ENCODE measurements at regions not wholly inside any gene's neighbourhood (a gene's known extent, or its start where the extent isn't known, plus 50 kb on each side); places are given as distances from the start of the nearest gene placed in this dataset.

DNA sequence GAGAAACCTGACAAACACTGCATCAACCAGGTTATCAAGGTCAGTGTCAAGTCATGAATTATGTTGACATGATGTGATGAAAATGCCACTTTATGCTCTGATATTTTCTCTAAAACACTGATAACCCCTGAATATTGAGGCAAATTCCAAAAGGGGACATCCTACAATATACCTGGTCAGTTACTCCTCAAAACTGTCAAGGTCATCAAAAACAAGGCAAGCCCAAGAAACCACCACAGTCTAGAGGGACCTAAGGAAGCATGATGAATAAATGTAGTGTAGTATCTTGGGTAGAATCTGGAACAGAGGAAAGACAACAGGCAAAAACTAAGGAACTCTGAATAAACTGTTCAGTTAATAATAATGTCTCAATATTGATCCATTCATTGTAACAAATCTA is 275.3 kb upstream of the THRB start:
- no peak for DNase-seq

DNA sequence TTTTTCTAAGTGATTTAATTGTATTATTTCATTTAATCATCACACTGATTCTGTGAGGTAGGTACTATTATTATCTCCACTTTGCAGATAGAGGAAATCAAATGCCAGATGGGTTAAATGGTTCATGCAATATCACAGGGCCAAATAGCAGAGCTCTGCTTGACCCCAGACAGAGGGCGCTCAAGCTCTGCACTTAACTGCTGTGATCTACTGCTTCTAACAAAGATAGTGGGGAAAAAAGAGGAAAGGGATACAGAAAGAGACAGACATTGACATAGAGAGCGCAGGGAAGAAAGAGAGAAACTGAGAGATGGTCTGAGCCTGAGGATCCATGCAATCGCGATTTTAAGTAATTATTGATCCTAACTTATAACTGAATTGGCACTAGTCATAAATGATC is 279.1 kb upstream of the THRB start:
- DNase-seq = peak; percentile 53

- DNase-seq = no peak
These were observed 286.3 kb upstream of the THRB start for GRCh38 chr3:24780991-24781390.

DNA sequence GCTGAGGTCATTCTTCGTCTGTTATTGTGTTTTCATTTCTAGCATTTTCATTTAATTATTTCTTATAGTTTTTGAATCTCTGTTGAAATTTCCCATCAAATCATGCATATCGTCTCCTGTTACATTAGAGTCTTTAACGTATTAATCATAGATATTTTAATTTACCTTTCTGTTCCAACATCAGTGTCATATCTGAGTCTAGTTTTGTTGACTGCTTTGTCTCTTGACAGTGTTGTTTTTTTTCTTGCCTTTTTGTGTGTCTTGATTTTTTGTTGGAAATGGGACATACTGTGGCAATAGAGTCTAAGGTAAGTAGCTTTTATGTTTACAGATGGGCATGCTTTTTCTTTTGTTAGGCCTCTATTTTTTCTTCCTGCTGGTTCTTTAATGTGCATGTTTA is 286.8 kb upstream of the THRB start:
- DNase-seq = no peak

DNA sequence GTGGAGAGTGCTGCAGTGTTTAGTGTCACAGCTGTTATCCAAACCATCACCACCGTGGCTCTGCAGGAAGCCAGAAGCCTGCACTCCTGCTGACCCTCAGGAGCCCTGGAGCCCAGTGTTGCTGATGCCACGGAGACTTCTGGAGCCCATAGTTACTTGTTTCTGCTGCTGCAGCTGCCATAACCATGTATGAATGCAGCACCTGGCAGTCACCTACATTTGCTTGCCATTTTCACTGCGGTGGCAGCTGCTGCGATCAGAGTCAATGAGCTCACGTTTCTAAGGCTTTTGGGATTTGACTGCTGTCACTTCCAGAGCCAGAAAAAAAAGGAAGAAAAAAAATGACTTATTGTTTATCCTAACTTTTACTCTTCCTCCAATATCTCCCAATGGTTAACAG is 299.2 kb upstream of the THRB start:
- peak; percentile 41 for DNase-seq

DNA sequence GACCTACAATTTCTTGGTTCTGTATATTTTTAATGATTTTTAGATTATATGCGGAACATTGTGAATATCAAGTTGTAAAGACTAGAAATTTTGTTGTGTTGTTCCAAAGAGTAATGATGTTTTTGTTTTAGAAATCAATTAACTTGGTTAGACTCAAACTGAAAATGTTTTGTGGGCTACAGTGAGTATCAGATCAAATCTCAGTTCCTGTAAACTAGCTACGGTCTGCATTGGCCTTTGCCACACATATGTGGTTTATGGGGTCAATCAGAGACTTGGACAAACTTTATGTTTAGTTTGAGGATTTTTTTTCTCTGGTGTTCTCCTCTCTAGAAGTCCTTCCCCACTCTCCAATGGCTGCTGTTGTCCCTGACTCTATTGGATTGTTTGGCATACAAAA is 308.0 kb upstream of the THRB start:
- no peak for DNase-seq

- no peak for DNase-seq
These were observed 309.4 kb upstream of the THRB start for GRCh38 chr3:24804095-24804494.

- DNase-seq = no peak
These were observed 316.2 kb upstream of the THRB start for GRCh38 chr3:24810881-24811280.

- DNase-seq = no peak
These were observed 317.5 kb upstream of the THRB start for GRCh38 chr3:24812116-24812515.

DNA sequence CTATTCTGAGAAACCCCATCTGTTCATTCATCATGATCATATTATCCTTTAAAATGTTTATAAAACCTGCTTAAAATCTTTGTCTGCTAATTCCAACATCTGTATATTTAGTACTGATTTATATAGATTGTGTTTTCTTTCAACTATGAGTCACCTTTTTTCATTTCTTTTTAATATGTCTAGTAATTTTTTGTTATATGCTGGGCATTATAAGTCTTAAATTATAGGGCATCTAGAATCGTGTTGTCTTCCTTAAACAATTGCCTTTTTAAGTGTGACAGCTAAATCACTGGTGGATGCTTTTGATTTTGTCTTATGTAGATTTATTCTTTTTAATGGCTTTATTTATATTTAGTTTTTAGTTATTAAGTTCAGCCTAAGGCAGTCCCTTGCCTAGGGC is 323.4 kb upstream of the THRB start:
- no peak for DNase-seq

DNA sequence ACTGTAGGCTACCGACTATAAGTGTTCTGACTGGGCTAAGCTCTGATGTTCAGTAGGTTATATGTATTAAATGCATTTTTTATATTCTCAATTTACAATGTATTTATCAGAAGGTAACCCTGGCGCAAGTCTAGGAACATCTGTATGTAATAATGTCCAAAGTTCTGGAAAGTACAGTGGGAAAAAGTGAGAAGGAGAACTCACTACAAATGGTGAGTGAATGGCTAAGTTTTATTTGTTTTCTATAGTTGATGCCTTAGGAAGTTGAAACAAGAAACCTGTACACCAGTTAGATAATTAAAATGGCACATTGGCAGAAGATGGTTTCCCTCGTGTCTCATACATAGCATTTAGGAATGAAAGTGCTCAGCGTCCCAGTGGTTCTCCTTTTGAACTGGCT is 333.4 kb upstream of the THRB start:
- no peak for DNase-seq

- DNase-seq = no peak
These were observed 333.9 kb upstream of the THRB start for GRCh38 chr3:24828551-24828950.

GRCh38 chr3:24829011-24829581 is 334.4 kb upstream of the THRB start:
- no peak for DNase-seq

- DNase-seq = no peak
These were observed 335.1 kb upstream of the THRB start for GRCh38 chr3:24829629-24830229.

DNA sequence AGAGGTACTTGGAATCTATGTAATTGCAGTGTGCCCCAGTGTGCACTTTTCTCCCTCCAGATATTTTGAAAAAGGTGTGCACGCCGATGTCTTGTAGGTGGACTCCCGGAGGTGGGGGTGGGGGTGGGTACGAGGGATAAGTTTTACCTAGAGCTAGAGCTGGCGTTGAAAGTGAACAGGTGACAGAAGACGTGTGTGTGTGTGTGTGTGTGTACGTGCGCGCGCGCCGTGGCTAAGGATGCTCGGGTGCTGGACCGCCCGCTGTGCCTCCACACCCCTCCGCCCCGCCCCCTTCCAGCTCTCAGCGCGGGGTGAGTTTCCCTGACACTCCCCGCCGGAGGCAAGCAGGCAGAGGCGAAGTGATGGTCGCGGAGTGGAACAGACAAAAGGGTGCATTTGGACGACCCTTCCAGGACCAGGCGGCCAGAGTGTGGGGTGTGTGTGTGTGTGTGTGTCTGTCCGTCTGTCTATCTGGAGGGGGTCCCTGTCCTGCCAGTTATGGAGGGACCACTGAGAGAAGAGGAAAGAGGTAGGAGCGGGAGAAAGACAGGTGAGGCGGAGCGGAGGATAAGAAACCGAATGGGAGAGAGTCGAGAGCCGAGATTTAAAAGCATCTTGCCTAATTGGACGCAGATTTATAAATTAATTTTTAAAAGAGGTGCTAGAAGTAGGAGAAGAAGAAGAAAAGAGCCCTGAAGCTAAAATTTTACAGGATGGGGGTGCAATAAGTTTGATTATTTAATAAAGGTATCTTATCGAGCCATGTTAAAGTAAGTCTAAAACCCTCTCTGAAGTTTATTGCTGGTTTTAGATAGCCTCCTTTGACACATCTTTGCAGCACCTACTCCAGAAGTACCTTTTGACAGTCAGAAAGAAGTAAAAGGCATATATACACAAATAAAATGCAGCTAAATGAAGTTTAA is 335.8 kb upstream of the THRB start:
- DNase-seq = no peak

- DNase-seq = no peak
These were observed 336.6 kb upstream of the THRB start for GRCh38 chr3:24831221-24831620.

- no peak for DNase-seq
These were observed 338.2 kb upstream of the THRB start for GRCh38 chr3:24832891-24833290.

DNA sequence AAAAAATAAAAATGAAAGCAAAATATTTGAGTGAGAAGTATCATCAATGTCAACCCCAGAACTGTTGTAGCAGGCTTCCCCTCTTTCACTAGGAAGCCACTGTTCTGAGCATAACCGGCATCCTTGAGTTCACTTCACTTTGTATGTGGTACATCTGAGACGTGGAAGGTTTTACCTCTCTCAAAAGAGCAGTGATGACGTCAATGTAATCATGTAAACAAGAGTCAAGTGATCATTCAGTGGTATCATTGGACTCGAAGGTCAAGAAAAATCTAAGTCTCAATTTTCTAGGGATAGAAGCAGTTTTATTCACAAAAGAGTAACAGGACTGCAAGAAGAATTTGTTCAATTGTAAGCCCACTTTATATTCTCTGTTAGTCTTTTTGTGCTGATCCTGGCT is 339.8 kb upstream of the THRB start:
- no peak for DNase-seq

DNA sequence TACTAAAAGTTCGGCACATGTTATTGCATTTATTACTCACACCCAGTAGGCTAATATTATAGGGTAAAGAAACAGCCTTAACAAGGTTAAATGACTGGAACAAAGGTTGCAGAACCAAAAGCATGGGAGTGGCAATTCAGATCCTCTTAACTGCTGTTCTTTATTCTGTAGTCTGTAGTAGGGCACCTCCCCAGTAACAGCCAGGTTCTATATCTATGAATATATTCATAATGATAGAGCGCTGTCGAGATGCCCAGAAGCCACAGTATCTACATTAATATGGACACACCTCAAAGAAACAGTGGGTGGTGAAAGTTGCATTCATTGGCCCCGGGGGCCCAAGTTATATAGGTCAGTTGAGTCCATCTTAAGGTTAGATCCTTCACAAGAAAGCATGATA is 340.9 kb upstream of the THRB start:
- no peak for DNase-seq

DNA sequence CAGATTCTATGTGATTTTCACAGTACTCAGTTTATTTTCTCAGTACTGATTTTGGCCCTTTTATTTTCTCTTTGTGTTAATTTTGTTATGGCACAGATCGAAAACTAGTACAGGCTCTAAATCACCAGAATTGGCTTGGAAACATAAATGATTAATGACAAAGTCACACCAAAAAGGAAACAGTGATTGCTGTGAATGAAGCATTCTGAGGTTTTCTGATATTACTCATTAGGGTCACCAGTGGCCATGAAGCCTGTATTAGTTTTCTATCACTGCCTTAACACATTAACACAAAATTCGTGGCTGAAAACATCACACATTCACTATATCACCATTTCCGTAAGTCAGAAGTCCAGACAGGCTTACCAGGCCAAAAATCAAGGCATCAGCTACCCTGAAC is 343.0 kb upstream of the THRB start:
- no peak for DNase-seq

DNA sequence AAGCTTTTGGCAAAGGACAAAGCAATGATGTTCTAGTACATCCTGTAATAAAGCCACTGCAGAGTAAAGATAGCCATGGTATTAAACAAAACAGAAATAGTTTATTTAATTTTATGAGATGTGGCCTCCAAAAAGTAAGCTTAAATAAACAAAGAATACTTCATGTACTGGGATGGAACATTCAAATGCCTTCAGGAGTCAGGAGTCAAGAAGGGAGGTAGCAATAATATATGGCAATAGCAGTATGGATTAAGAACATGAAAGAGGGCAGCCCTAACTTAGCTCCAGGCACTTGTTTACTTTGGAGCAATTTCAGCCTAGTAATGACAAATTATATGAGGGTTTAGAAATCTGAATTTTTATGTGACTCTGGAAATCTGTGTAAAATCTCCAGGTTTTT is 343.9 kb upstream of the THRB start:
- no peak for DNase-seq

GRCh38 chr3:24843955-24844354 is 349.3 kb upstream of the THRB start:
- no peak for DNase-seq

GRCh38 chr3:24845524-24846155 is 351.0 kb upstream of the THRB start:
- DNase-seq = no peak
